A549 (cell line): ENCODE measurements at regions not wholly inside any gene's neighbourhood (a gene's known extent, or its start where the extent isn't known, plus 50 kb on each side); places are given as distances from the start of the nearest gene placed in this dataset.

Experiments used
- ATAC-seq, 2 experiments: fragments of 200-7000 bp in 1 of 2; fragments of >200 bp in 1 of 2; cut with Nextera tagmentation in 1 of 2; cut with Tn5 transposase in 1 of 2; 3 replicates each; pipeline versions ENCODE4 v1.8.0 to v1.9.1; 2018 to 2020; ENCODE audit warnings: mild to moderate bottlenecking in 1 of 2, moderate library complexity in 1 of 2
- CTCF ChIA-PET: fragments of 300-600 bp; sonication (Branson Sonifier 250); formaldehyde crosslinking; extraction: SDS; loops from one replicate; lab custom pipeline; 2021; ENCODE audit warnings: antibody characterized with exemption, inconsistent platforms; lab: Yijun Ruan, JAX
- POLR2A ChIA-PET: fragments of 350-600 bp; formaldehyde crosslinking; extraction: SDS; loops from one replicate; lab custom pipeline; 2021; ENCODE audit warnings: antibody characterized with exemption, inconsistent platforms; lab: Yijun Ruan, JAX
- DNase-seq, 2 experiments: peaks; one replicate each; pipeline versions ENCODE4 v3.0.0 to v3.0.0-alpha.2; 2011 to 2016; ENCODE audit warnings: low read depth in 1 of 2, low spot score in 1 of 2
- FAIRE-seq: peaks from 2 replicates; lab custom pipeline; 2011; peaks lifted over from hg19 to GRCh38; lab: Jason Lieb, UNC
- H3K27ac ChIP-seq, 2 experiments: fragments of >200 bp; sonication (Bioruptor Twin); formaldehyde crosslinking; 3 replicates each; pipeline ENCODE4 v1.5.1; 2016 to 2017
- H3K4me1 ChIP-seq: fragments of >200 bp; sonication (Bioruptor Twin); formaldehyde crosslinking; 3 replicates; pipeline ENCODE4 v1.6.1; 2016
- H3K4me2 ChIP-seq: fragments of >200 bp; sonication (Bioruptor Twin); formaldehyde crosslinking; 3 replicates; pipeline ENCODE4 v1.6.1; 2016
- H3K4me3 ChIP-seq: fragments of >200 bp; sonication (Bioruptor Twin); formaldehyde crosslinking; 3 replicates; pipeline ENCODE4 v1.5.1; 2016
- H3K9me3 ChIP-seq: fragments of >200 bp; sonication (Bioruptor Twin); formaldehyde crosslinking; 3 replicates; pipeline ENCODE4 v1.6.1; 2016
- BCL3 ChIP-seq: fragments of >200 bp; sonication (Bioruptor Twin); formaldehyde crosslinking; IDR thresholded peaks from 3 replicates; pipeline ENCODE4 v1.6.1; 2016
- BHLHE40 ChIP-seq: IDR thresholded peaks from 2 replicates; pipeline ENCODE4 v1.6.1; 2012; ENCODE audit warnings: low read depth, low read length, inconsistent platforms
- CBX2 ChIP-seq: fragments of 200-600 bp; sonication (generic); IDR thresholded peaks from 2 replicates; pipeline ENCODE4 v1.6.1; 2016; ENCODE audit warnings: low read depth, mild to moderate bottlenecking, borderline replicate concordance
- CHD2 ChIP-seq: fragments of 150-350 bp; IDR thresholded peaks from 2 replicates; pipeline ENCODE4 v1.6.1; 2014; ENCODE audit warnings: low read length; ENCODE audit not compliant: partially characterized antibody
- E2F6 ChIP-seq: IDR thresholded peaks from 2 replicates; pipeline ENCODE4 v1.6.1; 2012; ENCODE audit warnings: low read depth, borderline replicate concordance
- EHMT2 ChIP-seq: fragments of 200-600 bp; sonication (generic); IDR thresholded peaks from 2 replicates; pipeline ENCODE4 v1.6.1; 2016; ENCODE audit warnings: antibody characterized with exemption, low read depth, mild to moderate bottlenecking, moderate library complexity
- EP300 ChIP-seq, 2 experiments: fragments of >200 bp; sonication (Bioruptor Twin); formaldehyde crosslinking; IDR thresholded peaks; 2 replicates in 1 of 2; 3 replicates in 1 of 2; pipeline ENCODE4 v1.6.1; 2016 to 2017
- ESRRA ChIP-seq: fragments of 150-350 bp; IDR thresholded peaks from 2 replicates; pipeline ENCODE4 v1.6.1; 2014; ENCODE audit warnings: mild to moderate bottlenecking, low read length, borderline replicate concordance
- FOSB ChIP-seq: fragments of 250-450 bp; sonication (Bioruptor Pico); IDR thresholded peaks from 2 replicates; pipeline ENCODE4 v1.5.0; 2020; ENCODE audit warnings: mild to moderate bottlenecking, moderate library complexity
- GATA3 ChIP-seq: IDR thresholded peaks from 2 replicates; pipeline ENCODE4 v1.6.1; 2012; ENCODE audit warnings: borderline replicate concordance
- HEYL ChIP-seq: fragments of 250-450 bp; sonication (Bioruptor Pico); IDR thresholded peaks from 2 replicates; pipeline ENCODE4 v1.8.0; 2021; ENCODE audit warnings: mild to moderate bottlenecking, moderate library complexity
- HMGXB4 ChIP-seq: fragments of 250-450 bp; sonication (Bioruptor Pico); IDR thresholded peaks from 2 replicates; pipeline ENCODE4 v1.5.0; 2021; ENCODE audit warnings: mild to moderate bottlenecking, moderate library complexity, borderline replicate concordance
- HOXB13 ChIP-seq: fragments of 250-450 bp; sonication (Bioruptor Pico); IDR thresholded peaks from 2 replicates; pipeline ENCODE4 v1.5.0; 2020; ENCODE audit warnings: low read depth, mild to moderate bottlenecking, moderate library complexity
- HOXB5 ChIP-seq: fragments of 250-450 bp; sonication (Bioruptor Pico); IDR thresholded peaks from 2 replicates; pipeline ENCODE4 v1.5.0; 2020; ENCODE audit warnings: mild to moderate bottlenecking, moderate library complexity
- JUN ChIP-seq, 2 experiments: fragments of >200 bp; sonication (Bioruptor Twin); formaldehyde crosslinking; IDR thresholded peaks; 2 replicates in 1 of 2; 3 replicates in 1 of 2; pipeline ENCODE4 v1.6.1; 2016 to 2017
- JUNB ChIP-seq: fragments of >200 bp; sonication (Bioruptor Twin); formaldehyde crosslinking; IDR thresholded peaks from 2 replicates; pipeline ENCODE4 v1.6.1; 2016
- KDM5A ChIP-seq: fragments of 200-600 bp; sonication (generic); IDR thresholded peaks from 2 replicates; pipeline ENCODE4 v1.6.1; 2016; ENCODE audit warnings: antibody characterized with exemption, mild to moderate bottlenecking
- MAFK ChIP-seq: fragments of 450-650 bp; IDR thresholded peaks from 2 replicates; pipeline ENCODE4 v1.6.1; 2014; ENCODE audit not compliant: partially characterized antibody
- MYC ChIP-seq: IDR thresholded peaks from 2 replicates; pipeline ENCODE4 v1.6.1; 2012; ENCODE audit warnings: mild to moderate bottlenecking, inconsistent platforms, low read length, improper control_type of control experiment, borderline replicate concordance
- NPAS2 ChIP-seq: fragments of 250-450 bp; sonication (Bioruptor Pico); IDR thresholded peaks from 2 replicates; pipeline ENCODE4 v1.8.0; 2022; ENCODE audit warnings: mild to moderate bottlenecking, moderate library complexity, borderline replicate concordance
- NR3C1 ChIP-seq: fragments of >200 bp; sonication (Bioruptor Twin); formaldehyde crosslinking; IDR thresholded peaks from 3 replicates; pipeline ENCODE4 v1.6.1; 2017
- PBX3 ChIP-seq: IDR thresholded peaks from 2 replicates; pipeline ENCODE4 v1.6.1; 2012
- PHF8 ChIP-seq: fragments of 200-600 bp; sonication (generic); IDR thresholded peaks from 2 replicates; pipeline ENCODE4 v1.6.1; 2016; ENCODE audit warnings: low read depth, mild to moderate bottlenecking, antibody characterized with exemption, moderate library complexity, borderline replicate concordance
- RAD21 ChIP-seq, 2 experiments: fragments of >200 bp in 1 of 2; sonication (Bioruptor Twin) in 1 of 2; formaldehyde crosslinking in 1 of 2; IDR thresholded peaks in 1 of 2; conservative IDR thresholded peaks in 1 of 2; 2 replicates in 1 of 2; 3 replicates in 1 of 2; pipeline ENCODE4 v1.6.1; 2012 to 2018; ENCODE audit warnings: inconsistent platforms in 1 of 2
- RCOR1 ChIP-seq: fragments of 150-350 bp; IDR thresholded peaks from 2 replicates; pipeline ENCODE4 v1.6.1; 2014; ENCODE audit warnings: antibody characterized with exemption, low read length, low read depth
- RFX5 ChIP-seq: fragments of 450-650 bp; IDR thresholded peaks from 2 replicates; pipeline ENCODE4 v1.7.1; 2014; ENCODE audit warnings: antibody characterized with exemption, mild to moderate bottlenecking, moderate library complexity
- SREBF2 ChIP-seq: fragments of 450-650 bp; IDR thresholded peaks from 2 replicates; pipeline ENCODE4 v1.6.1; 2014; ENCODE audit warnings: mild to moderate bottlenecking, moderate library complexity
- TFCP2L1 ChIP-seq: fragments of 250-450 bp; sonication (Bioruptor Pico); IDR thresholded peaks from 2 replicates; pipeline ENCODE4 v1.5.0; 2021; ENCODE audit warnings: mild to moderate bottlenecking
- WGBS: methylation state at CpG from one replicate; pipeline ENCODE4 v1.1.6; 2017; ENCODE audit errors: missing lambda C conversion rate; 5-methylcytosine and 5-hydroxymethylcytosine counted together
- TF ChIP-seq, protein P1 (sequence below): fragments of 150-350 bp; IDR thresholded peaks from 2 replicates; pipeline ENCODE4 v1.6.1; 2014; ENCODE audit warnings: low read depth, mild to moderate bottlenecking, low read length

GRCh38 chr3:111299192-111299615 lies 227.6 kb downstream of the NECTIN3 start:
- ATAC-seq, result no peak

DNA sequence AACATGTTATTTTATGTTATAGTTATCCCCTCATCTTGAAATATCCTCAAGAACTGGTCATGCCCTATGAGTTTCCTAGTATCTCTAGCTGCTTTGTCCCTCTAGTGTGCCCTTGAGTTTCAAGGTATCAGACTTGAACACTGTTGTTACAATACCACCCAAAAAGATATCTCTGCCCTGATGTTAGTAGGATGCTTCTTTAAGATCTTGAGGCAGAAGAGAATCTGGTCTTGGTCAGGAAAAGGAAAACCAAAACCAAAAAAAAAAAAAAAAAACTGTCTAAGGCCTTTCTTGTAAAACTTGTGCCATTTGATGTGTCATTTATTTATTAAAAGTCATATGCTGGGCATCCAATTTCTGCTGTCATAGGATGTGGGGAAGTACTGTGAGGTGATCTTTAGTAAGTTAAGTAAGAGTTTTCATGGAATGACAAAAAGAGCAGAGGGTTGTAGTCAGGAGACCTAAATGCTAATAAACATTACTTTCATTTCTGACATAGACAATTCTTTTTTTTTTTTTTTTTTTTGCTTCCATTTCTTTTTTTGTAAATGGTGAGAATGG lies 229.7 kb downstream of the NECTIN3 start:
- CTCF ChIA-PET, result no interaction called here

More at GRCh38 chr3:111299192-111299615, 227.6 kb downstream of the NECTIN3 start:
- DNase-seq, result no peak
- WGBS, result 0% methylated on average over 1 of the region's 1 CpG
- no peak overlapping the region for H3K27ac ChIP-seq
- H3K9me3 ChIP-seq, result no peaks in the 10 kb centered on the region
- no peak for FAIRE-seq
- TF ChIP-seq FOSB (CRISPR knock-in tag) (no peak), KDM5A (no peak), TFCP2L1 (CRISPR knock-in tag) (no peak), NPAS2 (CRISPR knock-in tag) (no peak), HOXB5 (CRISPR knock-in tag) (no peak), NR3C1 (no peak), BHLHE40 (no peak), EP300 (IDR thresholded peaks at IDR 0.05) (no peak), EHMT2 (no peak), JUN (IDR thresholded peaks at IDR 0.05) (no peak), CBX2 (no peak), SREBF2 (no peak)
- ChIA-PET CTCF (interaction anchor here (0.8 to 1.1 kb wide), 3 partner anchors 16 to 245 kb away, joined by 3 to 4 read pairs (median 3); no protein-coding TSS in a partner anchor), POLR2A (interaction anchor here (0.5 kb wide), 1 partner anchor 9 kb away, joined by 3 read pairs; no protein-coding TSS in a partner anchor)
- no peaks in the 10 kb centered on the region for H3K4me1 ChIP-seq
- no peak overlapping the region for H3K4me3 ChIP-seq
- H3K4me2 ChIP-seq, result no peak overlapping the region

GRCh38 chr3:111302063-111302462 lies 230.4 kb downstream of the NECTIN3 start:
- Histone ChIP-seq H3K27ac (no peak overlapping the region), H3K4me1 (no peaks in the 10 kb centered on the region), H3K9me3 (no peaks in the 10 kb centered on the region), H3K4me3 (no peak overlapping the region), H3K4me2 (no peak overlapping the region)
- no peak for DNase-seq
- FAIRE-seq, result no peak
- ATAC-seq, result no peak
- 32% methylated on average over 1 of the region's 1 CpG for WGBS
- CTCF ChIA-PET, result no interaction called here
- POLR2A ChIA-PET, result no interaction called here
- TF ChIP-seq HOXB13 (CRISPR knock-in tag), result no peak
- no peak for TF ChIP-seq CHD2
- TF ChIP-seq PHF8, result no peak
- TF ChIP-seq, protein P1, sequence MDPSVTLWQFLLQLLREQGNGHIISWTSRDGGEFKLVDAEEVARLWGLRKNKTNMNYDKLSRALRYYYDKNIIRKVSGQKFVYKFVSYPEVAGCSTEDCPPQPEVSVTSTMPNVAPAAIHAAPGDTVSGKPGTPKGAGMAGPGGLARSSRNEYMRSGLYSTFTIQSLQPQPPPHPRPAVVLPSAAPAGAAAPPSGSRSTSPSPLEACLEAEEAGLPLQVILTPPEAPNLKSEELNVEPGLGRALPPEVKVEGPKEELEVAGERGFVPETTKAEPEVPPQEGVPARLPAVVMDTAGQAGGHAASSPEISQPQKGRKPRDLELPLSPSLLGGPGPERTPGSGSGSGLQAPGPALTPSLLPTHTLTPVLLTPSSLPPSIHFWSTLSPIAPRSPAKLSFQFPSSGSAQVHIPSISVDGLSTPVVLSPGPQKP, result no peak
- no peak for TF ChIP-seq BCL3
- no peak for TF ChIP-seq MAFK
- TF ChIP-seq MYC, result no peak
- no peak for TF ChIP-seq GATA3
- TF ChIP-seq JUNB, result no peak
- TF ChIP-seq HMGXB4 (CRISPR knock-in tag), result no peak
- TF ChIP-seq KDM5A, result no peak
- TF ChIP-seq RFX5, result no peak

More for the DNA sequence above, 229.7 kb downstream of the NECTIN3 start:
- POLR2A ChIA-PET, result no interaction called here
- H3K27ac ChIP-seq, result no peak overlapping the region
- no peak overlapping the region for H3K4me2 ChIP-seq
- DNase-seq (no peak), ATAC-seq (no peak), FAIRE-seq (no peak)
- no peaks in the 10 kb centered on the region for H3K4me1 ChIP-seq
- no peak overlapping the region for H3K4me3 ChIP-seq
- no peak for TF ChIP-seq NR3C1
- no peak for TF ChIP-seq RCOR1
- no peak for TF ChIP-seq RAD21 (conservative IDR thresholded peaks at IDR 0.05 in 1 of 2, IDR thresholded peaks at IDR 0.05 in 1 of 2)
- TF ChIP-seq ESRRA, result no peak
- TF ChIP-seq CBX2, result no peak
- no peak for TF ChIP-seq RFX5
- TF ChIP-seq E2F6, result no peak
- TF ChIP-seq SREBF2, result no peak
- TF ChIP-seq PBX3, result no peak
- TF ChIP-seq HEYL (CRISPR knock-in tag), result no peak
- H3K9me3 ChIP-seq, result no peaks in the 10 kb centered on the region
